Hematopoietic multipotent progenitor cell treated with erythropoietin and hydrocortisone succinate and interleukin-3 and kit ligand, for 4 days (in vitro differentiated cells): ENCODE measurements at regions not wholly inside any gene's neighbourhood (a gene's known extent, or its start where the extent isn't known, plus 50 kb on each side); places are given as distances from the start of the nearest gene placed in this dataset.

Experiments used
- DNase-seq: peaks from one replicate; pipeline ENCODE4 v3.0.0-alpha.2; 2015

DNA sequence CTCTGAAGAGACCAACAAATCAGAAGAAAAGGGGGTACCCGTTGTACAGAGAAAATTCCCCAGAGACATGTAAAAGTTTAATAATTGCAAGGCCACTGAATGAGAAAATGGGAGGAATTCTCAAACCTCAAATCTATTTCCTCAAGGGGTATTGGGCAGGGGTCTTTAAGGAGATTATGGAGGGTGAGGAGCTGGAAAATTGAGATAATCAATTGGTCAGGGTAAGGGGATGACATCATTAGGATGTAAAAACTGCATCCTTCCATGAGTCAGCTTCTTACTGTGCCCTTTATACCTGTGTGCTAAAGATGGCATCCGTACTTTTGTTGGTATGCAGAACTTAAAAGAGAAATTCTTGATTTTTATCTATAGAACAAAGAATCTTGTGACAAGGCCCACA is 641.5 kb downstream of the LRFN5 start:
- no peak for DNase-seq

DNA sequence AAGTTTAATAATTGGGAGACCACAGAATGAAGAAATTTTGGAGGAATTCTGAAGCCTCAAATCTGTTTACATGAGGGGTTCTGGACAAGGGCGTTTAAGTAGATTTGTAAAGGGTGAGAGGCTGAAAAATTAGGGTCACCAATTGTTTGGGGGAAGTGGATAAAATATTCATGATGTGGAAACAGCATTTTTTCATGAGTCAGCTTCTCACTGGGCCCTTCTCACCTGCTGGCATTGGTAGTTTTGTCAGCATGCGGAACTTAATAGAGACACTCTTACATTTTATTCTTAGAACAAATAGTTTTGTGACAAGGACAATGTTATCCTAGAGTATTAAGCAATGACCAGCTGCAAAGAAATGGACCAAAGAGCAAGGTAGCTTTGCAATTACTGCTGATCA is 634.4 kb downstream of the LRFN5 start:
- no peak for DNase-seq

DNA sequence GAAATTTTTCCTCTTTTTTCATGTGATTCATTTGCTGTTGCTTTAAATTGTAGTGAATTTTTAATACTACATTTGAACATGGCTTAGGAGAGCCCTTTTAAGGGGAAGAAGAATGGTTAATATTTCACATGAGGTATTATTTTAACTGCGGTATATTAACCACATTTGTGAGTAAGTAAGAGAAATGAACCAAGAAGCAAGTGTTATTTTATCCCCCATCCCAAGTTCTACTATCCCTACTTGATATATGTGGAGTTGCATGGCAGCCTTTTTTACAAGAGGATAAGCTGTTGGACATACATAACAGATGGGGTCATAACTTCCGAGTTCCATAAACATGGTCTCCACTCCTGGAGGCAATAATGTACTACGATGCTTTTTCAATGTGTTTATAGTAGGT is 623.3 kb downstream of the LRFN5 start:
- no peak for DNase-seq

DNA sequence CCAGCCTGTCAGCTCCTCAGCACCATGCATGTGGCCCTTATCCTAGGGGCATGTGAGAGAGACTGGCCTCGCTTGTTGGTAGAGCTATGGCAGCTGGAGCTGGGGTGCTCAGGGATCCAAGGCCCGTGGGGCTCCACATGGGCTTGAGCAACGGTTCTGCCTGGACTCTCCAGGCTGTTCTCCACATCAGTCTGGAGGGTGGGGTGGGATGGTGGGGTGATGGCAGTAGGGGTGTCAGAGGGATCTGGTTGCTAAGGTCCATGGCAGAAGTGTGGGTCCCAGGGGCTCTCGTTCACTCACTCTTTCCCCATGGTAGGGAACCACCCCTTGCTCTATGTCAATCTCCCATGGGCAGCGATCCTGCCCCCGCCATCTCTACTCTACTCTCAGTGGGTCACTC is 622.6 kb downstream of the LRFN5 start:
- no peak for DNase-seq

DNA sequence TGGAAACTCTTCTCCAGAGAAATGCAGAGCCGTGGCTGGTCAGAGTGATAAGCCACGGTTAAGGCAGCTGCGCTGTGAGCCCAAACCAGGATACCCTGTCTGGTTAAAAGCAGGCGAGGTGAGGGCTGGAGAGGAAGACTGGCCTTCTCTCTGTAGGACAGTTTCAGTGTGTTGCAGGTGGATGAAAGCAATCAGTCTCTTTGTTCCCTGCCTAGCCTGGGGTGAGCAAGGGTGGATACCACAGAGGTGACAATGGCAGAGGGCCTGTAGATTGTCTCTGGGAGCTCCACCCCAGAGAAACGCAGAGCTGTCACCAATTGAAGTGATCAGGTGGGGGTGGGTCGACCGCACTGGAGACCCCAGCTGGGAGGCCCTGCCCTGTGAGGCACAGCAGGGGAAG is 621.9 kb downstream of the LRFN5 start:
- DNase-seq, result no peak

DNA sequence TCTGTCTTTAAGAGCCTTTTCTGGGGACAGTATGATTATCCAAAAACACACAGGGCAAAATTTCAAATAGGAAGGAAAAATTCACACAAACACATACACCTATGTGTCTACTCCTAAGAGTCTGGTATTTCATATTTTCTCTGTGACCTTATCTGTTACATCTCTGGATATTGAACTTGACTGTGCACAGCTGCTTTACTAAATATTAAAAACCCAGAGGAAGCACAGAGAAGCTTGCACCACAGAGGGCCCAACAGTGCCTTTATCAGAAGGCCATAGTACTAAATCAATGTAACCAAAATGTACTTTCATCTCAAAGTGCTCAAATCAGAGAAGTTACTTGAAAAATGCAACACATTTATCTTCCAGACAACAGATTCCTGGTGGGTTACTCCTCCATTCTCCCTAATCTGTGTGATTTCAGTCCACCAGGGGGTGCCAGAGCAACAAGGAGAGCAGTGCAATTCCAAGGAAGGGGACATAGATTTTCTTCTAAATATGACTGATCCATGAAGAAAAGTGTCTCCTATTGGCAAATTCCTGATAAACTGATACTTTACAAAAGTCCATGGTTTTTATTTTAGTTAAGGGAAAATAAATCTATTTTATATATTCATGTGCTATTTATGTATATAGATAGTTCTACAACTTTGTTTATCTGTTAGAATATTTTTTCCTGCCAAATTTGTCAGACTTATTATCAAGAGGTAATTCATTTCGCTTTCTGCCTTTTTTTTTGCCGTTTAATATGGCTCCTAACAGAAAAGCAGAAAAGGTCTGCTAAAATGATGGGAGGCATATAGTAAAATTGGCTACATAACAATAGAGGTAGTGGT is 617.6 kb downstream of the LRFN5 start:
- DNase-seq, result peak; percentile 69

DNA sequence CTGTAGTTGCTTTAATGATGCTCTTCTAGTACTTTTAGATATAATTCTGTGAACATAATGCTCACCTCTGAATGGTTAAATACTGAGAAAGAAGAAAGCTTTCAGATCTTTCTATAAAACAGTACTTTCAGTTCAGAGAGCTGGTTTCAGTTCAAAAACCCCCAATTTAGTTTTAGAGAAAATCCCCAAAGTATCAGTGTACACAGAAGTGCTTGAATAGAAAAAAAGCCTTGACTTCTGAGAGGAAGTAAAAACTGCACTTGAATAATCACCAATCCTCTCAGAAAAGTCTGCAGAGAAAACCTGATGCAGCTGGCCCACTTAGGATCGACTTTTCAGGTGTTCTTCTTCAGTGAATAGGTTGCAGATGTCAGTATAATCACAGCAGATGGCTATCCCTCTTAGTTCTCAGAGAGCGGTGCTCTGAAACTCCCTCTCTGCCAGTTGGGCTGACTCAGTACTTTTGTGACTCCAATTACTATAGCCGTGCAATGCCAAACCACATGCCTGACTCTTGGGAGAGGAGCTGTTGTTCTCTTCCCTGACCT is 616.3 kb downstream of the LRFN5 start:
- DNase-seq, result no peak

DNA sequence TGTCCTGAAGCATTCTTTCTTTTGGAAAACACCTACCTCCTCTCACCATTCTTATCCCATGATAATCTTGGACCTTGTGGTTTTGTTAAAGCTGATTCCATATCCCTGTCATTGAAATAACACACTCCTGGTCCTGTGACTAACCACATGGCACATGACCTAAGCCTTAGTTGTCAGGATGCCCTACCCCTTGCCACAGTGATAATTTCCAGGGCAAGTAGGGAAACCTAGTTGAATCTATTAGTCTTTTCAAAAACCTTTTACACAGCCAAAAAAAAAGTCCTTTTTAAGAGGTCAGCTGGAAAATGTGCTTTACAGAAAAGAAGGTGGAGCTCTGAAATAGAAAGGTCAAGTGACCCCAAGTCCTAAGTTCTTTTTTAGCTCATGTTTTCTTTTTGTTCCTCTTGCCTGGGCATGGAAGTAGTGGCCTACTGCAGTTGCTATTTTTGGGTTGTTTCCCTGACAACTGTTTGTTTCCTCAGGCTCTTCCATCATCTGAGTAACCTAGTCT is 608.4 kb downstream of the LRFN5 start:
- no peak for DNase-seq

DNA sequence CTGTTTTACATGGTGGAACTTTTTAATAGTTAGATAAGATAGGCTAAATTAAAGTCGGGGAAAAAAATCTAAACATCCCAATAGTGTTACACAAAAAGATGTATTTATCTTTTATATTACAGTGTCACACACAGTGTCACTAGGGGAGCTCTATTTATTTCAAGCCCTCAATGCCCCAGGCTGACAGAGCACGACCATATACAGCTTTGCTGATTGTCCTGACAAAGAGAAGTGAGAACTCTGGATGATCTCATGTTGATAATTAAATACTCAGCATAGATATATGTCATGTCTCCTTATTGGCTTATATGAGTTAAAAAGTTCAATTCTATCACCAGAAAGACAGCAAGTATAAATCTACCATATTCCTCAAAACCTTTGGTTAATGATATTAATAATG is 594.3 kb downstream of the LRFN5 start:
- no peak for DNase-seq

DNA sequence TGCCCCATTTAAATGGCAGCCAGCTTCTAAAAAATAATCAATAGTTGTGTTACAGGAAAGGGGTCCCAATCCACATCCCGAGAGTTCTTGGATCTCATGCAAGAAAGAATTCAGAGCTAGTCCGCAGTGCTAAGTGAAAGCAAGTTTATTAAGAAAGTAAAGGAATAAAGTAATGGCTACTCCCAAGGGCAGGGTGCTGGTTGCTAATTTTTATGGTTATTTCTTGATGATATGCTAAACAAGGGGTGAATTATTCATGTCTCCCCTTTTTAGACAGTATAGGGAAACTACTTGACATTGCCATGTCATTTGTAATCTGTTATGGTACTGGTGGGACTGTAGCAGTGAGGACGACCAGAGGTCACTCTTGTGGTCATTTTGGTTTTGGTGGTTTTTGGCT is 591.3 kb downstream of the LRFN5 start:
- DNase-seq, result no peak

DNA sequence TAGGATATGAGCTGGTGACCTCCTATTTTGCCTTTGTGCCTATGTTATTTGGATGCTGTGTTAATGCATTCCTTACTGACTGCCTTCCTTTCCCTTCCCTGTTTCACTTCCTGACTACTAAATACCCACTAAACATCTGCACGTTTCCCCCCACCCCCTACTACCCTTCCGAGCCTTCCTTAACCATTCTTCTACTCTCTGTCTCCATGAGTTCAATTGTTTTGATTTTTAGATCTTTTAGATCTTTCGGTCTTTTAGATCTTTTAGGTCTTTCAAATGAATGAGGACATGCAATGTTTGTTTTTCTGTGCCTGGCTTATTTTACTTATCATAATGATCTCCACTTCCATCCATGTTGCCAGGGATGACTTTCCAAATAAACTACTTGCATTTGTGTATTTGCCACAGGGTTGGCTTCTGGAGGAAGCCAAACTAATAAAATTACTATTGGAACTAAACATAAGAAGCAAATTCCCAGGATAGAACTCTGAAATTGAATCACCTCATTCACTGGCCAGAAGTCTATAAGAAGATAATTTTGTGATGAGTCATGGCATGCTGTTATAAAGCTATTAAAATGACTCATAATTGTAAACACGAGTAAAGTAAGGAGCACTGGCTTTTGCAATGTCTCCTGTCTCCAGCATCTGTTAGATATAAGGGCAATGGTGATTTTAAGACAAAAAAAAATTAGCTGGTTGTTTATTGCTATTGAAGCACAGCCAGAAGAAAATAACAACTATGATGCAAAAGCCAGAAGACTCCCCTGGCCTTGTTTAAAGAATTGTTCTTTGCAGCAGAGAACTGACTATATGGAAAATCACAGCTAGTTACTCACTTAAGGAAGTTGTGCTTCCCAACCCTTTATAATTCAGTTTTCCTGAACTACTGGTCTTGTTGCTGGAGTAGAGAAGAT is 586.3 kb downstream of the LRFN5 start:
- DNase-seq, result no peak

DNA sequence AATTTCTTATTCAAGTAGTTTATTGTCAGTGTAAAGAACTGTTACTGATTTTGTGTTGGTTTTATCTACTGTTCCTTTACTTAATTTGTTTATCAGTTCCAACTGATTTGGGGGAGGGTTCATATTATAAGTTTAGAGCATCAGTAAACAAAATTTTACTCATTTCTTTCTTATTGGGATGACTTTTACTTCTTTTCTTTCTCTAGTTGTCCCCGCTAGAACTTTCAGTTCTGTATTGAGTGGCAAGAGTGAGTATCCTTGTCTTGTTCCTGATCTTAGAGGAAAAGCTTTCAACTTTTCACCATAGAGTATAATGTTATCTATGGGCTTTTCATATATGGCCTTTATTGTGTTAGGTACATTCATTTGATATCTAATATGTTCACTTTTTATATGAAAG is 584.1 kb downstream of the LRFN5 start:
- DNase-seq, result no peak

DNA sequence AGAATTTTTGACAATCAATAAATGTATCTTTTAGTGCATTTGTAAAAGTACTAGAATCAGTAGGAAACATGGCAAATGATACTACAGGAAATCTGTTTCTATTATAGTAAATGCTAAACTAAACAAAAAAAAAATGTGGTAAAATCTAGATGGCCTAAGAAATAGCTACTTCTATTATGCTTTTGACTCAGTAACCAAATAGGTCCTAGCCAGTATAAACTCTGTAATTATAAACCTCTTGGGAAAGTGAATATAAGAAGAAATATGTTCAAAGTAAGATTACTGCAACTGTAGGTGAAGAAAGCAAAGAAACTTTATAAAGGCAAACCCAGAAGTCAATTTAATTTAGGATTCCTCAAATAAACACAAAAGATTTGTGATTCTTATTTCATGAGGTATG is 581.2 kb downstream of the LRFN5 start:
- DNase-seq, result no peak

DNA sequence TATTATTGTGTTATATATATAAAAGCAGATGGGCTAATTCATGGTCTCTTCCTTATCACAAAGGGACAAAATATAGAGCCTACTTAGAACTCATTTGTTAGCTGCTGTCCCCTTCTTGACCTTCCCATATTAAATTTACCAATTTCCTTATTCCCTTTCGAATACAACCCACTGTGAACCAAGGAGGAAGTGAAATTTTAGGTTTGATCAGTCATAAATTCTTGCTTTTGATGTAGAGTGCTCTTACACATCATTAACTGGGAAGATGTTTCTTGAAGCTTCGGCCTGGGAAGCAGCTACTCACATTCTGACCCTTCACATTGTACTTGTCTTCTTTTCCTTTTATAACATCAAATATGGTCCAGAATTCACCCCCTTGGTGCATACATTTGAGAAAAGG is 579.0 kb downstream of the LRFN5 start:
- no peak for DNase-seq

DNA sequence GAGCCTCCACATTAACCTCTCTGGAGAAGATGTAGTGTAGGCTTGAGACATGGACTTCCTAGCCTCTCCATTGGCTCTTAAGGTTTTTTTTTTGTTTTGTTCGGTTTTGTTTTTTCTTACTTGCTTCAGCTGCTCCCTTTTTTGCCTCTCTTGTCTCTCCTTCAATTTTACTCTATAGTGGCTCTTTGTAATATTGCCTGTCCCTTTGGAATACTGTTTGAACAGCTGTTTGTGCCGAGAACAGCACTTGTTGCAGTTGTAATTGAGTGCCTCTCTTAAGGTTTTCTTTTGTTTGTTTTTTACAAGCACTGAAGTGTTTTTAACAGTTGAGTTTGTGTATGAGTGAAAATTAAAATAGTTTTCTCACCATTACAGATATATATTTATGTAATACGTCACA is 567.7 kb downstream of the LRFN5 start:
- DNase-seq, result no peak

DNA sequence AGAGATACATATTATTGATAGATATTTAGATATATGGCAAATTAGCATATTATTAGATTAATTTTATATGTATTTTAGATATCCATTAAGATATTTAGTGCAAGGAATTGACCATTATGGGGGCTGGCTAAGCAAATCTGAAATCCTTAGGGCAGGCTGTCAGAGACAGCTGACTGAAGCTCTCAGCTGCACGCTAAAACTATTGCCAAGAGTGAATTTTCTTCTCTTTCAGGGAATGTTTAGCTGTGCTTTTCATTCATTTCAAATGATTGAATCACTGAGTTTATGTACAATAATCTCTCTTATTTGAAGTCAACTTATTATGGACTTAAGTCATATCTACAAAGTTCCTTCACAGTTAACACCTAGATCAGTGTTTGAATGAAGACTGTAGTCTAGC is 566.5 kb downstream of the LRFN5 start:
- no peak for DNase-seq

DNA sequence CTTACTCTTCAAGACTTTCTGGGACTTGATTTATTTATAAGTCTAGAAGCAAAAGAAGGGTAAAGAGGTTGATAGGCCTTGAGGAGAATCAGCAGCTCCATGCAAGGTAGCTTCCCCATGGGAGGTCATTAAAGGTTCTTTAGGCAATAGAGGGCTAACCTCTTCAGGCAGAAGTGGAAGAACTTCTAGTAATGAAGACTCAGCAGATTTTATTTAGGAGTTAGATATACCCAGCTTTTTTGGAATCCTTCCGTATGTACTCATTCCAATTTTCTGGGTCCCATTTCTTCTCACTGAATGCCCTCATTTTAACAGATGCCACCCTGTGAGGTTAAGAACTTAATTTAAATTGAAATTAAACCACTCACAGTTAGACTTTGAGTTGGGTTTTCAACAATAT is 565.6 kb downstream of the LRFN5 start:
- no peak for DNase-seq

DNA sequence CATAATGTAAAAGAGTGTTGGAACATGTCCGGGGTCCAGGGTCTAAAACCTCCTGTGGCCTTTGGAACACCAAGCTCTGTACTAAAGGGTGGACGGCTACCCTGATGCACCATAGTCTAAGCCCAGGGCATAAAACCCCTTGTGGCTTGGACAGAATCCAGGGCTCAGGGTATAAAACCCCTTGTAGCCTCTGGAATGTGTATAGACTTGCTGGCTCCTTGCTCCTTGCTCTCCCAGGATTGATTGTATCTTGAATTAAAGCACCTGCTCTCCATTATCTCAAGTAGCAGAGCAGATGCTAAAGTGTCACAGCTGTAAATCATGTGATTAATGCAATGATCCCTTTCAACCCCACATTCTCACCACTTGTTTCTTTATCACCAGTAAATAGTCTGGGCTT is 556.5 kb downstream of the LRFN5 start:
- DNase-seq, result no peak

DNA sequence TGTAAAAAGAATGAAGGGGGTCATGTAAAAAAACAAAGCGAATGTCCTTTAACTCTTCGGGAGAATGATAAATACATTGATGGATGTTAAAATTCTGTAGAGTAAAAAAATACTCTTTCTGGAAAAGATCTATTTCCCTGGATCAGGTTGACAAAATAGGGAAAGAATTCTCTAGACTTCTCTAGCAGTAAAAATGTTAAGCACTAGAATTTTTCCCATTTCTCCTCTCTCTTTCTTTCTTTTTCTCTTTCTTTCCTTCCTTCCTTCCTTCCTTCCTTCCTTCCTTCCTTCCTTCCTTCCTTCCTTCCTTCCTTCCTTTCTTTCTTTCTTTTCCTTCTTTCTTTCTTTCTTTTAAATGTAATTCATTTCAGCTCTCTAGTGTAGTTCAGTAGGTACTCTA is 552.5 kb downstream of the LRFN5 start:
- no peak for DNase-seq

DNA sequence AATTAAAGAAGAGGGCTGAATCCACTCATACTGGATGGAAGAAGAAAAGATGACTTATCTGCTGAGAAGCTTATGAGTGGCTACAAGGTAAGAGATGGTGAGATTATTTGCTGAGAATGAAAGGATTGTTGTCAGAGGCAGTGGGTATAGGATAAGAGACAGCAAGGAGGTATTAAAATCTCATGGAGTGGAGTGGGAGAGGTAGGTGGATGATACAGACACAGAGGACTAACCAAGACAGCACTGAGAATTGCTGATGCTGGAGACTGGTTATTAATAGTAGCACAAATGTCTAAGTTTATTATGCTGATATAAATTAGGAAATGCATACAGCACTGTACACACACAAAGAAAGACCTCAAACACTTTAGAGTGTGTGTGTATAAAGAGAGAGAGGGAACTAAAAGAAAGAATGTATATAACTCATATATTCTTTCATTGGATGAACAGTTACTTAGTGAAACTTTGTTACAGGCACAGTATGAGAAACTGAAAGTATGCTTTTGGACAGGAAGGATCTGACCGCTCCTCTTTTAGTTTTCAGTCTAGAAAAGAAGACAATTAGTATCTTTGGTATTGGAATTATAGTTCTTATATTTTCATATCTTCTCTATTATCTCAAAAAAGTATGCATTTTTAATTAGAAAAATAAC is 543.1 kb downstream of the LRFN5 start:
- DNase-seq, result no peak

DNA sequence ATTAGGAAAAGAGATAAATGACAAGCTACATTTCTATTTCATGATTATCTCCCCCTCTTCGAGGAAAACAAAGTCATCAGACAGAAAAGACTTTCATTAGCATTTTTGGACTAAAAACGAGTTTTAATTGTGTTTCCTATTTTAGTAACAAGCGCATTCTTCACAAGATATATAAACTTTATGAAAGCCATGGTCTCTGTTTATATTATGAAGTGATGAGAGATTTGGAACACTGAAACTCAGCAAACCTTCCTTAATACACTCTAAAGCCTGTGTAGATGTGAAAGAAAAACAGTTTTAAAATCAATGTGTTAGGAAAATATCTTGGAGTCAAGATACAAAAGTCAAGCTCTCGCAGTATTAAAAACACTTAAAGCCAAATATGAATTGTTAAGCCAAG is 539.1 kb downstream of the LRFN5 start:
- no peak for DNase-seq

DNA sequence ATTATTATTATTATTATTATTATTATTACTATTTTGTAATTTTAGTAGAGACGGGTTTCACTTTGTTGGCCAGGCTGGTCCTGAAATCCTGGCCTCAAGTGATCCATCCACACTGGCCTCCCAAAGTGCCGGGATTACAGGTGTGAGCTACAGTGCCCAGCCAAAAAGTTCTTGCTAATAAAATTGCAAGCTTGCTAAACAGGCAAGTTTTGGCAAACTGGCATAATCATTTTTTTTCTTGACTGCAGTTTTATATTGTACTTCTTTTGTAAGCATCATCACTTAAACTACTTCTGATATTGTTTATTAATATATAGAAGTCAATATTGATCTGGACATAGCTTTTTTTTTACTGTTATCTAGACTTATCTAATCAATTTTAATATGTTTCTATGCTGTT is 536.4 kb downstream of the LRFN5 start:
- DNase-seq, result no peak

DNA sequence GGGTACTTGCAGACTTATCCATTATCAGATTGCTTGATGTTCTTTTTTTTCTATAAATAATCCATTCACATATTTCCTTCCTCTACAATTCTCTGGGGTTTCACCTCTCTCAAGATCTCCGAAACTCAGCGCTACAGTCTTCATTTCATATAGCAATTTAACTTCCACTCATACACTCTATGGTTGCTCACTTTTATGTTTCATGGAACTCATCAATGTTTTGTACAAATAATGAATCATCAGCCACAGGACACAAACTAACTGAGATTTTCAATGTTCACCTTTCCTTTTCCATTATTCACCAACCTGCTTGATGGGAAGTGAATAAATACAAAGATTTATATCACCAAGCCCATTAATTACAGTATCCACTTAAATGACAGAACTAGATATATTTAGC is 534.7 kb downstream of the LRFN5 start:
- DNase-seq, result no peak
